ENCODE measurements at regions not wholly inside any gene's neighbourhood (a gene's known extent, or its start where the extent isn't known, plus 50 kb on each side); places are given as distances from the start of the nearest gene placed in this dataset.

GRCh38 chr2:83471655-83472054, 987.4 kb downstream of the SUCLG1 start:
- ChIA-PET SMC1A (ENCODE audit: uncharacterized antibody, unreplicated experiment) (no interaction called here), CTCF (no interaction called here), POLR2A (no interaction called here), RAD21 (ENCODE audit: unreplicated experiment) (no interaction called here)
- Histone ChIP-seq H3K79me2 (ENCODE audit: control insufficient read depth, insufficient read depth, low read length) (no peaks in the 10 kb centered on the region), H3K4me1 (ENCODE audit: control insufficient read depth, insufficient read depth, low read length) (no peaks in the 10 kb centered on the region), H3K27me3 (replicated peaks in 1 of 2; ENCODE audit: control insufficient read depth in 2 of 2, insufficient read depth in 2 of 2, low read length in 1 of 2) (no peaks in the 10 kb centered on the region), H3K36me3 (ENCODE audit: control insufficient read depth in 2 of 2, insufficient read depth in 2 of 2, low read length in 1 of 2) (no peaks in the 10 kb centered on the region), H3K9me3 (replicated peaks; ENCODE audit: control insufficient read depth, insufficient read depth, low read length) (no peaks in the 10 kb centered on the region), H2AFZ (ENCODE audit: control insufficient read depth, low read depth, low read length) (no peak overlapping the region), H3K27ac (ENCODE audit: control insufficient read depth, insufficient read depth) (no peak overlapping the region), H4K20me1 (ENCODE audit: control insufficient read depth, insufficient read depth) (no peaks in the 10 kb centered on the region), H3K4me2 (ENCODE audit: control insufficient read depth, insufficient read depth) (no peak overlapping the region), H3K4me3 (no peak overlapping the region), H3K9ac (ENCODE audit: control insufficient read depth, insufficient read depth, low read length) (no peak overlapping the region)
- ATAC-seq (no peak), FAIRE-seq (no peak), DNase-seq (ENCODE audit: low read depth, low spot score) (no peak)
- intact Hi-C loops (cut with micrococcal nuclease; ENCODE audit: unreplicated experiment): no loop called here
- BruUV-seq (replicated peaks): no TSS peak
- WGBS (ENCODE audit: insufficient coverage, insufficient replicate concordance, low lambda C conversion rate, missing lambda C conversion rate): 0% methylated on average over 1 of the region's 1 CpG
- no peak for TF ChIP-seq KDM1A (IDR thresholded peaks at IDR 0.05; ENCODE audit: borderline replicate concordance)
- TF ChIP-seq CUX1 (IDR thresholded peaks at IDR 0.05; ENCODE audit: insufficient replicate concordance, low read depth, low read length): no peak
- no peak for TF ChIP-seq ZBTB33 (IDR thresholded peaks at IDR 0.05)
- no peak for TF ChIP-seq MTA2 (IDR thresholded peaks at IDR 0.05; ENCODE audit: low read depth)
- no peak for TF ChIP-seq SUPT20H (IDR thresholded peaks at IDR 0.05; ENCODE audit: borderline replicate concordance, control insufficient read depth, low read depth, low read length)
- in situ Hi-C loops (cut with MboI): no loop called here
